ENCODE measurements at regions not wholly inside any gene's neighbourhood (a gene's known extent, or its start where the extent isn't known, plus 50 kb on each side); places are given as distances from the start of the nearest gene placed in this dataset.

- no peak for TF ChIP-seq CTCF (IDR thresholded peaks at IDR 0.05)
- TF ChIP-seq EZH2phosphoT487 (IDR thresholded peaks at IDR 0.05): no peak
- TF ChIP-seq EZH2 (IDR thresholded peaks at IDR 0.05): no peak
Measured at GRCh38 chr4:56208103-56208502, 179.2 kb downstream of the AASDH start.
